DND-41 (cell line): ENCODE measurements at regions not wholly inside any gene's neighbourhood (a gene's known extent, or its start where the extent isn't known, plus 50 kb on each side); places are given as distances from the start of the nearest gene placed in this dataset.

Source experiments
- ATAC-seq: fragments of 200-7000 bp; cut with Tn5 transposase; 3 replicates; pipeline ENCODE4 v1.9.1; 2021; ENCODE audit warnings: low read depth; ENCODE audit not compliant: insufficient read depth
- DNase-seq: peaks from one replicate; pipeline ENCODE4 v3.0.0-alpha.2; 2020
- H2AFZ ChIP-seq: 2 replicates; pipeline ENCODE4 v1.6.0; 2012; ENCODE audit warnings: low read depth, low read length
- H3K27ac ChIP-seq: 2 replicates; pipeline ENCODE4 v1.5.1; 2012; ENCODE audit warnings: low read length, inconsistent platforms
- H3K27me3 ChIP-seq: fragments of 200-600 bp; sonication (generic); 2 replicates; pipeline ENCODE4 v1.6.0; 2012; ENCODE audit warnings: low read length, mild to moderate bottlenecking, inconsistent platforms; ENCODE audit not compliant: insufficient read depth, poor library complexity
- H3K36me3 ChIP-seq: 2 replicates; pipeline ENCODE4 v1.5.1; 2012; ENCODE audit warnings: low read length, inconsistent platforms; ENCODE audit not compliant: insufficient read depth
- H3K4me1 ChIP-seq: 2 replicates; pipeline ENCODE4 v1.5.1; 2012; ENCODE audit warnings: mild to moderate bottlenecking, low read length; ENCODE audit not compliant: insufficient read depth
- H3K4me2 ChIP-seq: 2 replicates; pipeline ENCODE4 v1.6.0; 2012; ENCODE audit warnings: mild to moderate bottlenecking, moderate library complexity, low read length, inconsistent platforms; ENCODE audit not compliant: insufficient read depth
- H3K4me3 ChIP-seq, 2 experiments: fragments of 200-600 bp in 1 of 2; shearing (Covaris generic) in 1 of 2; 2 replicates each; pipeline ENCODE4 v1.5.1; 2012 to 2016; ENCODE audit warnings: inconsistent platforms in 2 of 2, low read length in 2 of 2, mild to moderate bottlenecking in 2 of 2, low read depth in 1 of 2, moderate library complexity in 1 of 2
- H3K79me2 ChIP-seq: 2 replicates; pipeline ENCODE4 v1.6.0; 2012; ENCODE audit warnings: low read length, inconsistent platforms; ENCODE audit not compliant: insufficient read depth
- H3K9ac ChIP-seq: 2 replicates; pipeline ENCODE4 v1.6.0; 2012; ENCODE audit warnings: low read depth, mild to moderate bottlenecking, inconsistent platforms, low read length, moderate library complexity
- H3K9me3 ChIP-seq: 2 replicates; pipeline ENCODE4 v1.5.1; 2012; ENCODE audit warnings: low read length, moderate library complexity, mild to moderate bottlenecking, inconsistent platforms; ENCODE audit not compliant: insufficient read depth, severe bottlenecking
- H4K20me1 ChIP-seq: 2 replicates; pipeline ENCODE4 v1.6.0; 2012; ENCODE audit warnings: low read length; ENCODE audit not compliant: insufficient read depth
- CTCF ChIP-seq: IDR thresholded peaks from 2 replicates; pipeline ENCODE4 v1.5.1; 2012; ENCODE audit warnings: borderline replicate concordance, low read length, moderate library complexity, mild to moderate bottlenecking; ENCODE audit not compliant: poor library complexity, severe bottlenecking; ENCODE audit errors: extremely low read depth
- EZH2 ChIP-seq: IDR thresholded peaks from 3 replicates; pipeline ENCODE4 v1.6.1; 2012; ENCODE audit warnings: borderline replicate concordance, low read depth, mild to moderate bottlenecking, moderate library complexity, low read length, inconsistent platforms; ENCODE audit not compliant: severe bottlenecking

- H3K4me1 ChIP-seq: peaks cover 16% of the 10 kb centered on the region
- no peaks in the 10 kb centered on the region for H3K27me3 ChIP-seq
- no peak overlapping the region for H3K4me3 ChIP-seq
- H3K9ac ChIP-seq: no peak overlapping the region
- no peaks in the 10 kb centered on the region for H3K9me3 ChIP-seq
- no peaks in the 10 kb centered on the region for H3K79me2 ChIP-seq
- TF ChIP-seq CTCF (no peak), EZH2 (no peak)
- no peaks in the 10 kb centered on the region for H4K20me1 ChIP-seq
- H2AFZ ChIP-seq: no peak overlapping the region
- ATAC-seq (no peak), DNase-seq (no peak)
- H3K27ac ChIP-seq: no peak overlapping the region
- H3K36me3 ChIP-seq: no peaks in the 10 kb centered on the region
- H3K4me2 ChIP-seq: no peak overlapping the region
These were observed 160.3 kb downstream of the PTEN start for GRCh38 chr10:88023676-88024075.

- Histone ChIP-seq H3K4me3 (no peak overlapping the region), H3K27me3 (no peaks in the 10 kb centered on the region), H3K4me2 (no peak overlapping the region), H3K36me3 (no peaks in the 10 kb centered on the region), H3K9ac (no peak overlapping the region), H2AFZ (peak overlapping the region; percentile 53; the same call in 1 of the 2 replicates), H4K20me1 (no peaks in the 10 kb centered on the region), H3K4me1 (peaks cover 30% of the 10 kb centered on the region), H3K79me2 (no peaks in the 10 kb centered on the region), H3K27ac (no peak overlapping the region), H3K9me3 (no peaks in the 10 kb centered on the region)
- ATAC-seq (no peak), DNase-seq (no peak)
- TF ChIP-seq EZH2 (no peak), CTCF (no peak)
These were observed 162.6 kb downstream of the PTEN start for GRCh38 chr10:88026031-88026430.

GRCh38 chr10:88027570-88027969, 164.1 kb downstream of the PTEN start:
- Histone ChIP-seq H3K9ac (peak overlapping the region; percentile 43), H3K4me2 (peak overlapping the region; percentile 18; the same call in 1 of the 2 replicates), H3K79me2 (no peaks in the 10 kb centered on the region), H2AFZ (peak overlapping the region; percentile 68), H3K9me3 (no peaks in the 10 kb centered on the region), H3K4me1 (peaks cover 33% of the 10 kb centered on the region), H3K27me3 (no peaks in the 10 kb centered on the region), H3K4me3 (no peak overlapping the region), H4K20me1 (no peaks in the 10 kb centered on the region), H3K27ac (peak overlapping the region; percentile 90), H3K36me3 (no peaks in the 10 kb centered on the region)
- DNase-seq (no peak), ATAC-seq (no peak)
- TF ChIP-seq CTCF (no peak), EZH2 (no peak)

DNA sequence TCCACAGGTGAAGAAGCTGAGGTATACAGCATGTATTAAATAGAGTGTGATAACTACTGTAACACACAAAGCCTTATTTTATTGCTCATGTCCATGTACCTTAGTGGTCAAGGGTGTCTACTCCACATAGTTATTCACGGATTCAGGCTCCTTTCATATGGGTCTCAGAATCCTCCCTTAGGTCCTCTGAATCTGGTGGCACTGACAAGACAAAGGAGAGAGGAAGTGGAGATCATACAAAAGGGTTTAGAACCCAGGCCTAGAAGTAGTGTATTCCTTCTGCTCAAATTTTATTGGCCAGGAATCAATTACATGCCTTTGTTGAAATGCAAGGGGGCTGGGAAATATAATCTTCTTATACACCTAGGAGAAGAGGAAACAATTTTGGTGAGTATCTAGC, 164.6 kb downstream of the PTEN start:
- Histone ChIP-seq H3K4me2 (peak overlapping the region; percentile 18; the same call in 1 of the 2 replicates), H3K27ac (peak overlapping the region; percentile 90), H3K4me1 (peaks cover 33% of the 10 kb centered on the region), H3K9me3 (no peaks in the 10 kb centered on the region), H3K27me3 (no peaks in the 10 kb centered on the region), H3K36me3 (no peaks in the 10 kb centered on the region), H3K79me2 (no peaks in the 10 kb centered on the region), H2AFZ (peak overlapping the region; percentile 68), H3K9ac (peak overlapping the region; percentile 43), H4K20me1 (no peaks in the 10 kb centered on the region), H3K4me3 (no peak overlapping the region)
- TF ChIP-seq CTCF (no peak), EZH2 (no peak)
- DNase-seq (no peak), ATAC-seq (peak; percentile 63)
